ENCODE measurements at regions not wholly inside any gene's neighbourhood (a gene's known extent, or its start where the extent isn't known, plus 50 kb on each side); places are given as distances from the start of the nearest gene placed in this dataset.
"Not testable (repeated sequence)": the region's sequence is repeated elsewhere in the genome, so short reads cannot be mapped to it uniquely, and the experiment has no call there.

DNA sequence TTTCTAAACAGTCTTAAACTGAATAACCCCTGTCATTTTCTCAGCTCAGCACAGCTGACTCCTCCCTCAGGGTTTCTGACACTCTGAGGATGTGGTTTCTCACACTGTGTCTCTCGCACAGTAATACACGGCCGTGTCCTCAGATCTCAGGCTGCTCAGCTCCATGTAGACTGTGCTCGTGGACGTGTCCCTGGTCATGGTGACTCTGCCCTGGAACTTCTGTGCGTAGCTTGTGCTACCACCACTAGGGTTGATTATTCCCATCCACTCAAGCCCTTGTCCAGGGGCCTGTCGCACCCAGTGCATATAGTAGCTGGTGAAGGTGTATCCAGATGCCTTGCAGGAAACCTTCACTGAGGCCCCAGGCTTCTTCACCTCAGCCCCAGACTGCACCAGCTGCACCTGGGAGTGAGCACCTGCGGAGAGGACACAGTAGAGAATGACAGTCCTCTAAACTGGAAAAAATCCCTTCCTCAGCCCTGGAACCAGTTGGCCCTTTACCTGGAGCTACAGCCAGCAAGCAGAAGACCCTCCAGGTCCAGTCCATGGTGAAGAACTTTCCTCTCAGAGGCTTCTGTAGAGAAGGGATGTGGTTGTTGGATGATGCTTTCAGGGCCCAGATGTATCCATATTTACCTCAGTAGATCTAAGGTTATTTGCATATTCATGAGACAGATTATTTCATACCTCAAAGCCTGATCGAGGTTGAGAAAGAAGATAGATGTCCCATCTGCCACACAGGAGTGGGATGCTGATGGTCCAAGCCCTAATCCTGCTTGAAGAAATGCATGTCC is 984.8 kb downstream of the TMEM121 start:
- no peak overlapping the region for H3K9ac ChIP-seq
- no peaks in the 10 kb centered on the region for H3K79me2 ChIP-seq (ENCODE audit: insufficient read depth, low read depth)
- no peak overlapping the region for H3K27ac ChIP-seq

GRCh38 chr14:106511800-106512198 is 985.4 kb downstream of the TMEM121 start:
- no peak overlapping the region for H3K4me2 ChIP-seq
- H3K27me3 ChIP-seq (ENCODE audit: insufficient read depth, low read depth) = no peaks in the 10 kb centered on the region
- no peaks in the 10 kb centered on the region for H4K20me1 ChIP-seq (ENCODE audit: insufficient read depth)
- H3K79me2 ChIP-seq (ENCODE audit: insufficient read depth, low read depth) = no peaks in the 10 kb centered on the region
- H3K4me1 ChIP-seq (ENCODE audit: low read depth, poor library complexity, severe bottlenecking) = no peaks in the 10 kb centered on the region
- no peak overlapping the region for H3K27ac ChIP-seq
- H3K9ac ChIP-seq = no peak overlapping the region
- H3K4me3 ChIP-seq (IDR thresholded peaks at IDR 0.05; ENCODE audit: insufficient read depth, low read depth, low read length) = no peak overlapping the region
- H3K36me3 ChIP-seq (ENCODE audit: insufficient read depth) = no peaks in the 10 kb centered on the region
- H2AFZ ChIP-seq (ENCODE audit: low read depth) = no peak overlapping the region
- no peak for TF ChIP-seq CTCF (conservative IDR thresholded peaks at IDR 0.05; ENCODE audit: low read depth, low read length)

More for the DNA sequence above, 984.8 kb downstream of the TMEM121 start:
- Histone ChIP-seq H4K20me1 (ENCODE audit: insufficient read depth) (no peaks in the 10 kb centered on the region), H3K27me3 (ENCODE audit: insufficient read depth, low read depth) (no peaks in the 10 kb centered on the region), H3K4me1 (ENCODE audit: low read depth, poor library complexity, severe bottlenecking) (no peaks in the 10 kb centered on the region), H2AFZ (ENCODE audit: low read depth) (no peak overlapping the region), H3K4me2 (no peak overlapping the region), H3K36me3 (ENCODE audit: insufficient read depth) (no peaks in the 10 kb centered on the region), H3K4me3 (IDR thresholded peaks at IDR 0.05; ENCODE audit: insufficient read depth, low read depth, low read length) (no peak overlapping the region)
- TF ChIP-seq CTCF (conservative IDR thresholded peaks at IDR 0.05; ENCODE audit: low read depth, low read length) = no peak

- no peaks in the 10 kb centered on the region for H3K79me2 ChIP-seq (ENCODE audit: insufficient read depth, low read depth)
Observed at GRCh38 chr14:106513302-106513701, 986.9 kb downstream of the TMEM121 start.

DNA sequence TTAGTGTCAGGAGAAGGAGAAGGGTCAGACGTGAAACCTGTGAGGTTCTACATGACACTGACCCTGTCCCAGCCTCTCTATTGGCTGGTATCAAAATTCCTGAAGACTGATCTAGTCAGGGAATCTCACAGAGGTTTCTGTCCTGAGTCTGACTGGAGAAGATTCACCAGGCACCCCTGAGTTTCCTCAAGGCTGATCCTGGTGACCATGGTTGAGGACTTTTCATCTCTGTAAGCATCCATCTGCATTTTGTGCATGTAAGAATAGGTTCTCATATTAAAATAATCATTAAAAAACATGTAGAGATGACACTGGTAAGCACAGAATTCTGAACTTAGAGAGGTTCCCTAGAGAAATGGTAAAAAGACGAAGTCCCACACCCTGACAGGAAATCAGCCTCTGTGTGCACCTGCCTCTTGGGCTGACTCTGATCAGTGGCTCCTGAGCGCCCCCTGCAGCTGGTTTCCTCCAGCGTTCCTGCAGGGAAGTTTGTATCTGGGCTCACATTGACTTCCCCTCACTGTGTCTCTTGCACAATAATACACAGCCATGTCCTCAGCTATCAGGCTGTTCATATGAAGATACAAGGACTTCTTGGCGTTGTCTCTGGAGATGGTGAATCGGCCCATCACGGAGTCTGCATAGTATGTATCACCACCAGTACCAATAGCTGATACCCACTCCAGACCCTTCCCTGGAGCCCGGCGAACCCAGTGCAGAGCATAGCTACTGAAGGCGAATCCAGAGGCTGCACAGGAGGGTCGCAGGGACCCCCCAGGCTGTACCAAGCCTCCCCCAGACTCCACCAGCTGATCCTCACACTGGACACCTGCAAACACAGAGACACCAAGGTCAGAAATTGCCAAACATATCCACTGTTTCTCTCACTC is 991.9 kb downstream of the TMEM121 start:
- no peak overlapping the region for H2AFZ ChIP-seq (ENCODE audit: low read depth)
- no peak overlapping the region for H3K9ac ChIP-seq
- no peaks in the 10 kb centered on the region for H3K36me3 ChIP-seq (ENCODE audit: insufficient read depth)
- H3K79me2 ChIP-seq (ENCODE audit: insufficient read depth, low read depth) = no peaks in the 10 kb centered on the region
- H3K27ac ChIP-seq = no peak overlapping the region
- no peak overlapping the region for H3K4me2 ChIP-seq
- no peaks in the 10 kb centered on the region for H4K20me1 ChIP-seq (ENCODE audit: insufficient read depth)
- H3K27me3 ChIP-seq (ENCODE audit: insufficient read depth, low read depth) = no peaks in the 10 kb centered on the region
- no peaks in the 10 kb centered on the region for H3K4me1 ChIP-seq (ENCODE audit: low read depth, poor library complexity, severe bottlenecking)
- peak; percentile 43 for TF ChIP-seq CTCF (conservative IDR thresholded peaks at IDR 0.05; ENCODE audit: low read depth, low read length)
- H3K4me3 ChIP-seq (IDR thresholded peaks at IDR 0.05; ENCODE audit: insufficient read depth, low read depth, low read length) = no peak overlapping the region

More at GRCh38 chr14:106513302-106513701, 986.9 kb downstream of the TMEM121 start:
- no peaks in the 10 kb centered on the region for H3K36me3 ChIP-seq (ENCODE audit: insufficient read depth)
- no peak overlapping the region for H3K27ac ChIP-seq
- H4K20me1 ChIP-seq (ENCODE audit: insufficient read depth) = no peaks in the 10 kb centered on the region
- no peak overlapping the region for H3K4me3 ChIP-seq (IDR thresholded peaks at IDR 0.05; ENCODE audit: insufficient read depth, low read depth, low read length)
- no peak overlapping the region for H2AFZ ChIP-seq (ENCODE audit: low read depth)
- H3K4me1 ChIP-seq (ENCODE audit: low read depth, poor library complexity, severe bottlenecking) = no peaks in the 10 kb centered on the region
- no peak overlapping the region for H3K9ac ChIP-seq
- TF ChIP-seq CTCF (conservative IDR thresholded peaks at IDR 0.05; ENCODE audit: low read depth, low read length) = no peak
- no peaks in the 10 kb centered on the region for H3K27me3 ChIP-seq (ENCODE audit: insufficient read depth, low read depth)
- no peak overlapping the region for H3K4me2 ChIP-seq

DNA sequence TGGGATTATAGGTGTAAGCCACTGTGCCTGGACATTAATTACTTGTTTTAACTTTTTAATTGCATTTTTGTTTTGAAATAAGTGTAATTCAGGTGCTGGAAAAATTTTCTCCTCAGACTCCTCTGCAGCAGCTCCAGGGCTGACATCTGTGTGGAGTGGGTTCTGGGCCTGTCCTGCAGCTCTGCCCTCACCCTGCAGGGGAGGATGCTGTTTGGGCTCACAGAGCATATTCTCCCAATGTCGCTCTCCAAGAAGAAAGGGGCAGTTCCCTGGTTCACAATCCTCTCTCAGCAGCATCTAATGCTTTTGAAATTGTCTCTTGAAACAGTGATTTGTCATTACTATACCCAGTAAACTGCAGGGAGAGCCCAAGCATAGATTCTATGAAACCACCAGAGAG is 995.7 kb downstream of the TMEM121 start:
- H2AFZ ChIP-seq (ENCODE audit: low read depth); H4K20me1 ChIP-seq (ENCODE audit: insufficient read depth): not testable (repeated sequence)

More for the DNA sequence above, 995.7 kb downstream of the TMEM121 start:
- H3K36me3 ChIP-seq (ENCODE audit: insufficient read depth); H3K79me2 ChIP-seq (ENCODE audit: insufficient read depth, low read depth); H3K4me1 ChIP-seq (ENCODE audit: low read depth, poor library complexity, severe bottlenecking); H3K4me2 ChIP-seq; H3K4me3 ChIP-seq (IDR thresholded peaks at IDR 0.05; ENCODE audit: insufficient read depth, low read depth, low read length); H3K9ac ChIP-seq; H3K27me3 ChIP-seq (ENCODE audit: insufficient read depth, low read depth); H3K27ac ChIP-seq: not testable (repeated sequence)
